IMR-90 (cell line): ENCODE measurements at regions not wholly inside any gene's neighbourhood (a gene's known extent, or its start where the extent isn't known, plus 50 kb on each side); places are given as distances from the start of the nearest gene placed in this dataset.

Source experiments
- ATAC-seq: fragments of 200-7000 bp; cut with Tn5 transposase; 2 replicates; pipeline ENCODE4 v1.9.1; 2020; ENCODE audit warnings: low read depth, mild to moderate bottlenecking, moderate library complexity
- BruUV-seq: library from RNA; stranded (reverse); fragments of 400-500 nt; replicated peaks from 2 replicates; lab custom pipeline; 2021; lab: Mats Ljungman, UMichigan
- CTCF ChIA-PET: fragments of 300-600 bp; formaldehyde crosslinking; extraction: SDS; loops from one replicate; lab custom pipeline; 2021; ENCODE audit warnings: antibody characterized with exemption; lab: Yijun Ruan, JAX
- POLR2A ChIA-PET: fragments of 300-600 bp; sonication (Branson Sonifier 250); formaldehyde crosslinking; loops from one replicate; lab custom pipeline; 2022; ENCODE audit warnings: antibody characterized with exemption; ENCODE audit not compliant: unreplicated experiment; lab: Charles Lee
- DNase-seq: peaks from one replicate; pipeline ENCODE4 v3.0.0; 2013
- H2AFZ ChIP-seq: replicated peaks from 2 replicates; pipeline ENCODE3; 2013; ENCODE audit warnings: low read length, mild to moderate bottlenecking; ENCODE audit not compliant: poor library complexity
- H2AK5ac ChIP-seq: 2 replicates; pipeline ENCODE4 v1.6.1; 2013; ENCODE audit warnings: low read depth, low read length, inconsistent platforms
- H2AK9ac ChIP-seq: replicated peaks from 2 replicates; pipeline ENCODE3; 2013; ENCODE audit warnings: mild to moderate bottlenecking, low read depth, low read length, moderate library complexity; ENCODE audit not compliant: poor library complexity
- H2BK120ac ChIP-seq: 2 replicates; pipeline ENCODE4 v1.6.1; 2013; ENCODE audit warnings: low read depth, low read length, inconsistent platforms
- H2BK15ac ChIP-seq: 3 replicates; pipeline ENCODE4 v1.6.1; 2013; ENCODE audit warnings: low read depth, low read length, inconsistent platforms
- H2BK20ac ChIP-seq: 2 replicates; pipeline ENCODE4 v1.6.1; 2013; ENCODE audit warnings: low read depth, mild to moderate bottlenecking, inconsistent platforms, low read length, moderate library complexity
- H2BK5ac ChIP-seq: 2 replicates; pipeline ENCODE4 v1.6.1; 2013; ENCODE audit warnings: mild to moderate bottlenecking, low read depth, low read length, inconsistent platforms; ENCODE audit not compliant: poor library complexity, severe bottlenecking
- H3K14ac ChIP-seq: replicated peaks from 2 replicates; pipeline ENCODE4 v1.6.1; 2013; ENCODE audit warnings: low read depth, low read length, inconsistent platforms
- H3K18ac ChIP-seq: 2 replicates; pipeline ENCODE4 v1.6.1; 2013; ENCODE audit warnings: low read depth, low read length, control low read depth
- H3K23ac ChIP-seq: 2 replicates; pipeline ENCODE4 v1.6.1; 2013; ENCODE audit warnings: low read depth, low read length, inconsistent platforms
- H3K27ac ChIP-seq: 2 replicates; pipeline ENCODE4 v1.5.1; 2013; ENCODE audit warnings: mild to moderate bottlenecking, control low read depth, low read length; ENCODE audit not compliant: insufficient read depth
- H3K27me3 ChIP-seq: 2 replicates; pipeline ENCODE4 v1.6.1; 2013; ENCODE audit warnings: low read length; ENCODE audit not compliant: control insufficient read depth, insufficient read depth
- H3K36me3 ChIP-seq: 2 replicates; pipeline ENCODE4 v1.6.1; 2013; ENCODE audit warnings: low read length, mixed read lengths; ENCODE audit not compliant: control insufficient read depth, insufficient read depth
- H3K4ac ChIP-seq: 2 replicates; pipeline ENCODE4 v1.6.1; 2013; ENCODE audit warnings: low read depth, low read length, inconsistent platforms
- H3K4me1 ChIP-seq: 2 replicates; pipeline ENCODE4 v1.6.1; 2013; ENCODE audit warnings: low read length, mixed read lengths; ENCODE audit not compliant: control insufficient read depth, insufficient read depth
- H3K4me2 ChIP-seq: 2 replicates; pipeline ENCODE4 v1.6.1; 2013; ENCODE audit warnings: low read depth, mild to moderate bottlenecking, control low read depth, low read length, moderate library complexity
- H3K4me3 ChIP-seq: 2 replicates; pipeline ENCODE4 v1.5.1; 2013; ENCODE audit warnings: low read depth, mild to moderate bottlenecking, control low read depth, low read length, moderate library complexity; ENCODE audit not compliant: insufficient read depth
- H3K56ac ChIP-seq: 2 replicates; pipeline ENCODE4 v1.6.1; 2013; ENCODE audit warnings: low read length, inconsistent platforms; ENCODE audit not compliant: insufficient read depth; ENCODE audit errors: extremely low read depth
- H3K79me1 ChIP-seq, 2 experiments: 2 replicates each; pipeline ENCODE4 v1.6.1; 2013; ENCODE audit warnings: low read length in 2 of 2, inconsistent platforms in 1 of 2, low read depth in 1 of 2
- H3K9ac ChIP-seq: 2 replicates; pipeline ENCODE4 v1.6.1; 2013; ENCODE audit warnings: low read depth, low read length, control low read depth
- H3K9me1 ChIP-seq: 2 replicates; pipeline ENCODE4 v1.6.1; 2013; ENCODE audit warnings: low read length, inconsistent platforms; ENCODE audit not compliant: insufficient read depth
- H3K9me3 ChIP-seq: 2 replicates; pipeline ENCODE4 v1.6.1; 2013; ENCODE audit warnings: low read length; ENCODE audit not compliant: control insufficient read depth, insufficient read depth
- H4K20me1 ChIP-seq: 2 replicates; pipeline ENCODE4 v1.6.1; 2013; ENCODE audit warnings: low read length, inconsistent platforms; ENCODE audit not compliant: insufficient read depth
- H4K5ac ChIP-seq: 2 replicates; pipeline ENCODE4 v1.6.1; 2013; ENCODE audit warnings: mild to moderate bottlenecking, low read depth, low read length, control low read depth
- H4K8ac ChIP-seq, 2 experiments: 2 replicates each; pipeline ENCODE4 v1.6.1; 2013; ENCODE audit warnings: low read depth in 2 of 2, low read length in 2 of 2, control low read depth in 1 of 2, inconsistent platforms in 1 of 2
- H4K91ac ChIP-seq: 2 replicates; pipeline ENCODE4 v1.6.1; 2013; ENCODE audit warnings: low read depth, low read length, inconsistent platforms; ENCODE audit not compliant: insufficient read depth
- CEBPB ChIP-seq: IDR thresholded peaks from 2 replicates; pipeline ENCODE4 v1.6.1; 2012; ENCODE audit warnings: low read depth, low read length, improper control_type of control experiment
- CTCF ChIP-seq: conservative IDR thresholded peaks from 2 replicates; pipeline ENCODE4 v1.5.1; 2012; ENCODE audit warnings: mild to moderate bottlenecking, low read depth, low read length, improper control_type of control experiment
- MAFK ChIP-seq: IDR thresholded peaks from 2 replicates; pipeline ENCODE4 v1.6.1; 2012; ENCODE audit warnings: low read depth, low read length, improper control_type of control experiment
- MAZ ChIP-seq: IDR thresholded peaks from 2 replicates; pipeline ENCODE4 v1.6.1; 2012; ENCODE audit warnings: low read depth, mild to moderate bottlenecking, low read length, improper control_type of control experiment, moderate library complexity, borderline replicate concordance
- MXI1 ChIP-seq: IDR thresholded peaks from 2 replicates; pipeline ENCODE4 v1.6.1; 2012; ENCODE audit warnings: low read depth, mild to moderate bottlenecking, low read length, moderate library complexity, borderline replicate concordance
- NFE2L2 ChIP-seq: fragments of 150-350 bp; IDR thresholded peaks from 2 replicates; pipeline ENCODE4 v1.6.1; 2016; ENCODE audit warnings: low read depth, mild to moderate bottlenecking, low read length
- RFX5 ChIP-seq: IDR thresholded peaks from 2 replicates; pipeline ENCODE4 v1.8.0; 2012; ENCODE audit warnings: low read depth, mild to moderate bottlenecking, low read length, moderate library complexity
- USF2 ChIP-seq: fragments of 150-350 bp; IDR thresholded peaks from 2 replicates; pipeline ENCODE4 v1.6.1; 2017; ENCODE audit warnings: mild to moderate bottlenecking, antibody characterized with exemption, low read length, low read depth
- WGBS, 2 experiments: methylation state at CpG; one replicate each; pipeline versions ENCODE4 v1.1.5 to v1.1.7; 2013; ENCODE audit warnings: missing lambda C conversion rate in 2 of 2; ENCODE audit not compliant: insufficient read length in 1 of 2; ENCODE audit errors: extremely low coverage in 2 of 2; 5-methylcytosine and 5-hydroxymethylcytosine counted together
- dilution Hi-C: fragments of 300-500 bp; cut with HindIII; formaldehyde crosslinking; loops from one replicate; pipeline ENCODE4 v1.14.3; 2018; ENCODE audit warnings: low sequenced_read_pairs; ENCODE audit not compliant: unreplicated experiment
- in situ Hi-C: fragments of 300-500 bp; cut with MboI; formaldehyde crosslinking; loops from 3 replicates; pipeline ENCODE4 v1.14.3; 2019; ENCODE audit warnings: low sequenced_read_pairs, inconsistent platforms, mixed read lengths
- intact Hi-C: fragments of 100-400 bp; cut with micrococcal nuclease; formaldehyde crosslinking; loops from 2 replicates; pipeline ENCODE4 v1.10.0; 2022

- H3K18ac ChIP-seq: peak overlapping the region; percentile 14
- no peaks in the 10 kb centered on the region for H3K27me3 ChIP-seq
- no peak overlapping the region for H3K4me3 ChIP-seq
- H3K4me2 ChIP-seq: no peak overlapping the region
- H3K9me3 ChIP-seq: no peaks in the 10 kb centered on the region
- in situ Hi-C loops (no loop called here), dilution Hi-C loops (no loop called here), intact Hi-C loops (loop anchor here (5.0 to 10.0 kb wide), 2 partner anchors 193 to 286 kb away; partner anchors contain the start of gene PRDM1)
- CTCF ChIA-PET: no interaction called here
- 0 out of 2 replicates have a peak overlapping the region, but pooled peaks have one; percentile 16 for H4K91ac ChIP-seq
- H3K36me3 ChIP-seq: no peaks in the 10 kb centered on the region
- no peaks in the 10 kb centered on the region for H4K20me1 ChIP-seq
- peak overlapping the region; percentile 27; the same call in 1 of the 2 replicates for H2BK20ac ChIP-seq
- no peak overlapping the region for H2AK9ac ChIP-seq
- POLR2A ChIA-PET: no interaction called here
- no CpG with 5 or more reads among the region's 2 CpGs for WGBS, 2 experiments
- peaks cover 11% of the 10 kb centered on the region for H3K9me1 ChIP-seq
- no peak overlapping the region for H3K23ac ChIP-seq
- no peak overlapping the region for H3K9ac ChIP-seq
- TF ChIP-seq CEBPB (no peak), USF2 (no peak), MAFK (no peak), CTCF (no peak), NFE2L2 (no peak), MAZ (no peak), MXI1 (no peak), RFX5 (no peak)
- peak overlapping the region; percentile 65; the same call in 1 of the 2 replicates for H2AK5ac ChIP-seq
- ATAC-seq (no peak), DNase-seq (no peak)
- no peak overlapping the region for H2AFZ ChIP-seq
- H3K79me1 ChIP-seq: no peaks in the 10 kb centered on the region
- peak overlapping the region in 1 of 2 experiments; percentile 12; a peak in 2 of 4 replicates for H4K8ac ChIP-seq
- H2BK5ac ChIP-seq: no peak overlapping the region
- H3K4ac ChIP-seq: peak overlapping the region; percentile 62
- H3K4me1 ChIP-seq: peaks cover 16% of the 10 kb centered on the region
- H2BK120ac ChIP-seq: peak overlapping the region; percentile 57
- BruUV-seq: no TSS peak
- peak overlapping the region; percentile 61 for H3K14ac ChIP-seq
- peak overlapping the region; percentile 62; the same call in 2 of the 3 replicates for H2BK15ac ChIP-seq
- H4K5ac ChIP-seq: peak overlapping the region; percentile 65; the same call in 1 of the 2 replicates
- no peak overlapping the region for H3K56ac ChIP-seq
- no peak overlapping the region for H3K27ac ChIP-seq
These were observed 287.1 kb upstream of the PRDM1 start for GRCh38 chr6:105799056-105799455.
